ENCODE measurements at regions not wholly inside any gene's neighbourhood (a gene's known extent, or its start where the extent isn't known, plus 50 kb on each side); places are given as distances from the start of the nearest gene placed in this dataset.
"Not testable (repeated sequence)": the region's sequence is repeated elsewhere in the genome, so short reads cannot be mapped to it uniquely, and the experiment has no call there.

- 70 to 71% methylated on average over 2 to 4 of the region's 5 CpGs for WGBS, 2 donors (ENCODE audit: low coverage in 1 of 2)
- no peaks in the 10 kb centered on the region for H3K36me3 ChIP-seq
- no peak overlapping the region for H3K27ac ChIP-seq
Measured at GRCh38 chr5:14929293-14930065, 57.9 kb upstream of the ANKH start.

DNA sequence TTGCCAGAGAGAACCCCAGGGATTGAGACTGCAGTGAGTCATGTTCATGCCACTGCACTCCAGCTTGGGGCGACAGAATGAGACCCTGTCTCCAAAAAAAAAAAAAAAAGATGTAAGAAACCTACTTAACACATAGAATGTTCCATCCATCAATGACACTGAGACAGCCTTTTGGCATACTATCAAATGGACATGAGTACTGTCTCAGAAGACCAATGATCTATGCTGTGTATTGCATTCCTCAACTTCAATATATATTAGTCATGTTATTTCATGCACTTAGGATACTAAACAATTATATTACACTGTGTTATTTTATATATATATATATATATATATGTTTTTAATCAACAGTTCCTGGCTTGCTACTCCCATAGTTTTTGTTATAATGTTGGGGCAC, 57.1 kb upstream of the ANKH start:
- H3K27ac ChIP-seq, result no peak overlapping the region
- no peak for TF ChIP-seq POLR2A (IDR thresholded peaks at IDR 0.05)
- no peak for TF ChIP-seq CTCF (IDR thresholded peaks at IDR 0.05)
- no peak for TF ChIP-seq POLR2AphosphoS5 (IDR thresholded peaks at IDR 0.05)
- TF ChIP-seq EP300 (IDR thresholded peaks at IDR 0.05), result no peak
- no peaks in the 10 kb centered on the region for H3K9me3 ChIP-seq
- H3K4me1 ChIP-seq, result no peaks in the 10 kb centered on the region
- no peak overlapping the region for H3K4me3 ChIP-seq
- ATAC-seq, result no peak
- H3K36me3 ChIP-seq, result no peaks in the 10 kb centered on the region
- WGBS, 2 donors (ENCODE audit: low coverage in 1 of 2), result 100% methylated on average over 1 of the region's 1 CpG; no CpG with 5 or more reads in 1 of the 2 donors
- no peaks in the 10 kb centered on the region for H3K27me3 ChIP-seq

More at GRCh38 chr5:14929293-14930065, 57.9 kb upstream of the ANKH start:
- TF ChIP-seq CTCF (IDR thresholded peaks at IDR 0.05) (no peak), POLR2A (IDR thresholded peaks at IDR 0.05) (no peak), POLR2AphosphoS5 (IDR thresholded peaks at IDR 0.05) (no peak), EP300 (IDR thresholded peaks at IDR 0.05) (no peak)
- Histone ChIP-seq H3K4me3 (no peak overlapping the region), H3K9me3 (no peaks in the 10 kb centered on the region), H3K27me3 (no peaks in the 10 kb centered on the region), H3K4me1 (no peaks in the 10 kb centered on the region)
- no peak for ATAC-seq

GRCh38 chr5:14925326-14925725, 53.7 kb upstream of the ANKH start:
- WGBS, 2 donors (ENCODE audit: low coverage in 1 of 2), result 66 to 67% methylated on average over 2 to 3 of the region's 3 CpGs
- H3K4me3 ChIP-seq, result no peak overlapping the region
- ATAC-seq, result no peak
- no peaks in the 10 kb centered on the region for H3K36me3 ChIP-seq
- H3K4me1 ChIP-seq, result no peaks in the 10 kb centered on the region
- no peaks in the 10 kb centered on the region for H3K27me3 ChIP-seq
- H3K27ac ChIP-seq, result no peak overlapping the region
- TF ChIP-seq EP300 (IDR thresholded peaks at IDR 0.05) (no peak), CTCF (IDR thresholded peaks at IDR 0.05) (no peak), POLR2A (IDR thresholded peaks at IDR 0.05) (no peak), POLR2AphosphoS5 (IDR thresholded peaks at IDR 0.05) (no peak)
- no peaks in the 10 kb centered on the region for H3K9me3 ChIP-seq

GRCh38 chr5:14922952-14923351, 51.4 kb upstream of the ANKH start:
- not testable (repeated sequence) for ATAC-seq, H3K27me3 ChIP-seq, H3K4me3 ChIP-seq, H3K4me1 ChIP-seq, H3K9me3 ChIP-seq, H3K27ac ChIP-seq, H3K36me3 ChIP-seq
- 93 to 94% methylated on average over 5 to 6 of the region's 6 CpGs for WGBS, 2 donors (ENCODE audit: low coverage in 1 of 2)

DNA sequence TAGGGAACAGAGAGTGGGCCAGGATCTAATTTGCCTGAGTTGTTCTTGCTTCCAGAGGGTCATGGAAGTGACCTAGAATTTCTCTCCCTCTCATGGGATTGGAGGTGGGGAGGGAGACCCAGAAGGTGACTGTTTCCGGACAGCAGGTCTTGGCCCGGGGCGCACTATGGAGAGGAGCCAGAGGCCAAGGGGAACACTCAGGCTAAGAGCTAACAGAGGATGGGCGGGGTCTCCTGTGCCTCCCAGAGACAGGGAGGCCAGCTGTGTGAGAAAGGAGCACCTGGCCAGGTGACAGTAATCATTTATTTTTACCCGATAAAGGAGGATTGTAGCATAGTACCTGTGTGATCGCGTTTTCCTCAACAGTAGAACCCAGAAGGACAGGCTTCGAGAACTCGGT, 50.9 kb upstream of the ANKH start:
- Histone ChIP-seq H3K36me3 (no peaks in the 10 kb centered on the region), H3K9me3 (no peaks in the 10 kb centered on the region), H3K4me1 (no peaks in the 10 kb centered on the region), H3K27ac (no peak overlapping the region), H3K27me3 (no peaks in the 10 kb centered on the region), H3K4me3 (no peak overlapping the region)
- ATAC-seq, result no peak
- WGBS, 2 donors (ENCODE audit: low coverage in 1 of 2), result 74 to 92% methylated on average over 4 to 6 of the region's 9 CpGs
- TF ChIP-seq POLR2A (IDR thresholded peaks at IDR 0.05), result no peak
- TF ChIP-seq EP300 (IDR thresholded peaks at IDR 0.05), result no peak
- TF ChIP-seq POLR2AphosphoS5 (IDR thresholded peaks at IDR 0.05), result no peak
- no peak for TF ChIP-seq CTCF (IDR thresholded peaks at IDR 0.05)

Small RNA genes lying in the stretch of these regions (small RNA-seq; reads per million reads assigned to genes)
- 0 reads per million in 4 donors for gene RF00096
